IMR-90 (cell line): ENCODE measurements at regions not wholly inside any gene's neighbourhood (a gene's known extent, or its start where the extent isn't known, plus 50 kb on each side); places are given as distances from the start of the nearest gene placed in this dataset.

Experiments used
- ATAC-seq: fragments of 200-7000 bp; cut with Tn5 transposase; 2 replicates; pipeline ENCODE4 v1.9.1; 2020; ENCODE audit warnings: low read depth, mild to moderate bottlenecking, moderate library complexity
- BruUV-seq: library from RNA; stranded (reverse); fragments of 400-500 nt; replicated peaks from 2 replicates; lab custom pipeline; 2021; lab: Mats Ljungman, UMichigan
- CTCF ChIA-PET: fragments of 300-600 bp; formaldehyde crosslinking; extraction: SDS; loops from one replicate; lab custom pipeline; 2021; ENCODE audit warnings: antibody characterized with exemption; lab: Yijun Ruan, JAX
- POLR2A ChIA-PET: fragments of 300-600 bp; sonication (Branson Sonifier 250); formaldehyde crosslinking; loops from one replicate; lab custom pipeline; 2022; ENCODE audit warnings: antibody characterized with exemption; ENCODE audit not compliant: unreplicated experiment; lab: Charles Lee
- DNase-seq: peaks from one replicate; pipeline ENCODE4 v3.0.0; 2013
- H2AFZ ChIP-seq: replicated peaks from 2 replicates; pipeline ENCODE3; 2013; ENCODE audit warnings: low read length, mild to moderate bottlenecking; ENCODE audit not compliant: poor library complexity
- H2AK5ac ChIP-seq: 2 replicates; pipeline ENCODE4 v1.6.1; 2013; ENCODE audit warnings: low read depth, low read length, inconsistent platforms
- H2AK9ac ChIP-seq: replicated peaks from 2 replicates; pipeline ENCODE3; 2013; ENCODE audit warnings: mild to moderate bottlenecking, low read depth, low read length, moderate library complexity; ENCODE audit not compliant: poor library complexity
- H2BK120ac ChIP-seq: 2 replicates; pipeline ENCODE4 v1.6.1; 2013; ENCODE audit warnings: low read depth, low read length, inconsistent platforms
- H2BK15ac ChIP-seq: 3 replicates; pipeline ENCODE4 v1.6.1; 2013; ENCODE audit warnings: low read depth, low read length, inconsistent platforms
- H2BK20ac ChIP-seq: 2 replicates; pipeline ENCODE4 v1.6.1; 2013; ENCODE audit warnings: low read depth, mild to moderate bottlenecking, inconsistent platforms, low read length, moderate library complexity
- H2BK5ac ChIP-seq: 2 replicates; pipeline ENCODE4 v1.6.1; 2013; ENCODE audit warnings: mild to moderate bottlenecking, low read depth, low read length, inconsistent platforms; ENCODE audit not compliant: poor library complexity, severe bottlenecking
- H3K14ac ChIP-seq: replicated peaks from 2 replicates; pipeline ENCODE4 v1.6.1; 2013; ENCODE audit warnings: low read depth, low read length, inconsistent platforms
- H3K18ac ChIP-seq: 2 replicates; pipeline ENCODE4 v1.6.1; 2013; ENCODE audit warnings: low read depth, low read length, control low read depth
- H3K23ac ChIP-seq: 2 replicates; pipeline ENCODE4 v1.6.1; 2013; ENCODE audit warnings: low read depth, low read length, inconsistent platforms
- H3K27ac ChIP-seq: 2 replicates; pipeline ENCODE4 v1.5.1; 2013; ENCODE audit warnings: mild to moderate bottlenecking, control low read depth, low read length; ENCODE audit not compliant: insufficient read depth
- H3K27me3 ChIP-seq: 2 replicates; pipeline ENCODE4 v1.6.1; 2013; ENCODE audit warnings: low read length; ENCODE audit not compliant: control insufficient read depth, insufficient read depth
- H3K36me3 ChIP-seq: 2 replicates; pipeline ENCODE4 v1.6.1; 2013; ENCODE audit warnings: low read length, mixed read lengths; ENCODE audit not compliant: control insufficient read depth, insufficient read depth
- H3K4ac ChIP-seq: 2 replicates; pipeline ENCODE4 v1.6.1; 2013; ENCODE audit warnings: low read depth, low read length, inconsistent platforms
- H3K4me1 ChIP-seq: 2 replicates; pipeline ENCODE4 v1.6.1; 2013; ENCODE audit warnings: low read length, mixed read lengths; ENCODE audit not compliant: control insufficient read depth, insufficient read depth
- H3K4me2 ChIP-seq: 2 replicates; pipeline ENCODE4 v1.6.1; 2013; ENCODE audit warnings: low read depth, mild to moderate bottlenecking, control low read depth, low read length, moderate library complexity
- H3K4me3 ChIP-seq: 2 replicates; pipeline ENCODE4 v1.5.1; 2013; ENCODE audit warnings: low read depth, mild to moderate bottlenecking, control low read depth, low read length, moderate library complexity; ENCODE audit not compliant: insufficient read depth
- H3K56ac ChIP-seq: 2 replicates; pipeline ENCODE4 v1.6.1; 2013; ENCODE audit warnings: low read length, inconsistent platforms; ENCODE audit not compliant: insufficient read depth; ENCODE audit errors: extremely low read depth
- H3K79me1 ChIP-seq, 2 experiments: 2 replicates each; pipeline ENCODE4 v1.6.1; 2013; ENCODE audit warnings: low read length in 2 of 2, inconsistent platforms in 1 of 2, low read depth in 1 of 2
- H3K9ac ChIP-seq: 2 replicates; pipeline ENCODE4 v1.6.1; 2013; ENCODE audit warnings: low read depth, low read length, control low read depth
- H3K9me1 ChIP-seq: 2 replicates; pipeline ENCODE4 v1.6.1; 2013; ENCODE audit warnings: low read length, inconsistent platforms; ENCODE audit not compliant: insufficient read depth
- H3K9me3 ChIP-seq: 2 replicates; pipeline ENCODE4 v1.6.1; 2013; ENCODE audit warnings: low read length; ENCODE audit not compliant: control insufficient read depth, insufficient read depth
- H4K20me1 ChIP-seq: 2 replicates; pipeline ENCODE4 v1.6.1; 2013; ENCODE audit warnings: low read length, inconsistent platforms; ENCODE audit not compliant: insufficient read depth
- H4K5ac ChIP-seq: 2 replicates; pipeline ENCODE4 v1.6.1; 2013; ENCODE audit warnings: mild to moderate bottlenecking, low read depth, low read length, control low read depth
- H4K8ac ChIP-seq, 2 experiments: 2 replicates each; pipeline ENCODE4 v1.6.1; 2013; ENCODE audit warnings: low read depth in 2 of 2, low read length in 2 of 2, control low read depth in 1 of 2, inconsistent platforms in 1 of 2
- H4K91ac ChIP-seq: 2 replicates; pipeline ENCODE4 v1.6.1; 2013; ENCODE audit warnings: low read depth, low read length, inconsistent platforms; ENCODE audit not compliant: insufficient read depth
- BHLHE40 ChIP-seq: fragments of 150-350 bp; IDR thresholded peaks from 2 replicates; pipeline ENCODE4 v1.6.1; 2016; ENCODE audit warnings: mild to moderate bottlenecking, low read depth, low read length
- CEBPB ChIP-seq: IDR thresholded peaks from 2 replicates; pipeline ENCODE4 v1.6.1; 2012; ENCODE audit warnings: low read depth, low read length, improper control_type of control experiment
- CHD1 ChIP-seq: IDR thresholded peaks from 2 replicates; pipeline ENCODE4 v1.6.1; 2012; ENCODE audit warnings: low read depth, low read length, improper control_type of control experiment
- FOS ChIP-seq: fragments of 150-350 bp; IDR thresholded peaks from 2 replicates; pipeline ENCODE4 v1.6.1; 2016; ENCODE audit warnings: low read depth, low read length
- MXI1 ChIP-seq: IDR thresholded peaks from 2 replicates; pipeline ENCODE4 v1.6.1; 2012; ENCODE audit warnings: low read depth, mild to moderate bottlenecking, low read length, moderate library complexity, borderline replicate concordance
- RAD21 ChIP-seq: IDR thresholded peaks from 2 replicates; pipeline ENCODE4 v1.6.1; 2012; ENCODE audit warnings: low read length, improper control_type of control experiment
- RCOR1 ChIP-seq: IDR thresholded peaks from 2 replicates; pipeline ENCODE4 v1.6.1; 2012; ENCODE audit warnings: mild to moderate bottlenecking, low read length, improper control_type of control experiment; ENCODE audit not compliant: insufficient replicate concordance
- WGBS, 2 experiments: methylation state at CpG; one replicate each; pipeline versions ENCODE4 v1.1.5 to v1.1.7; 2013; ENCODE audit warnings: missing lambda C conversion rate in 2 of 2; ENCODE audit not compliant: insufficient read length in 1 of 2; ENCODE audit errors: extremely low coverage in 2 of 2; 5-methylcytosine and 5-hydroxymethylcytosine counted together
- dilution Hi-C: fragments of 300-500 bp; cut with HindIII; formaldehyde crosslinking; loops from one replicate; pipeline ENCODE4 v1.14.3; 2018; ENCODE audit warnings: low sequenced_read_pairs; ENCODE audit not compliant: unreplicated experiment
- in situ Hi-C: fragments of 300-500 bp; cut with MboI; formaldehyde crosslinking; loops from 3 replicates; pipeline ENCODE4 v1.14.3; 2019; ENCODE audit warnings: low sequenced_read_pairs, inconsistent platforms, mixed read lengths
- intact Hi-C: fragments of 100-400 bp; cut with micrococcal nuclease; formaldehyde crosslinking; loops from 2 replicates; pipeline ENCODE4 v1.10.0; 2022
- TF ChIP-seq, protein P1 (sequence below): conservative IDR thresholded peaks from 2 replicates; pipeline ENCODE4 v1.5.1; 2012; ENCODE audit warnings: mild to moderate bottlenecking, low read depth, low read length, improper control_type of control experiment
- TF ChIP-seq, protein P2 (sequence below): fragments of 150-350 bp; IDR thresholded peaks from 2 replicates; pipeline ENCODE4 v1.6.1; 2017; ENCODE audit warnings: mild to moderate bottlenecking, antibody characterized with exemption, low read length, low read depth

GRCh38 chr18:77529492-77530176, 280.0 kb downstream of the GALR1 start:
- H3K23ac ChIP-seq, result no peak overlapping the region
- H3K27me3 ChIP-seq, result no peaks in the 10 kb centered on the region
- no peaks in the 10 kb centered on the region for H3K9me1 ChIP-seq
- H3K56ac ChIP-seq, result no peak overlapping the region
- H4K20me1 ChIP-seq, result no peaks in the 10 kb centered on the region
- H3K27ac ChIP-seq, result no peak overlapping the region
- CTCF ChIA-PET, result interaction anchor here (0.9 kb wide), 1 partner anchor 527 kb away, joined by 3 read pairs; no protein-coding TSS in a partner anchor
- dilution Hi-C loops (no loop called here), in situ Hi-C loops (no loop called here), intact Hi-C loops (no loop called here)
- no peak overlapping the region for H3K4me2 ChIP-seq
- no peak overlapping the region for H3K4me3 ChIP-seq
- no peak overlapping the region for H4K5ac ChIP-seq
- no peak overlapping the region for H3K14ac ChIP-seq
- no peak overlapping the region for H2BK20ac ChIP-seq
- no peak overlapping the region for H3K18ac ChIP-seq
- H2AK9ac ChIP-seq, result no peak overlapping the region
- no peaks in the 10 kb centered on the region for H3K79me1 ChIP-seq
- H3K4ac ChIP-seq, result no peak overlapping the region
- no peaks in the 10 kb centered on the region for H3K36me3 ChIP-seq
- POLR2A ChIA-PET, result interaction anchor here (0.7 kb wide), 1 partner anchor 256 kb away, joined by 3 read pairs; no protein-coding TSS in a partner anchor
- H2AK5ac ChIP-seq, result no peak overlapping the region
- H2BK15ac ChIP-seq, result no peak overlapping the region
- DNase-seq (no peak), ATAC-seq (no peak)
- H2BK120ac ChIP-seq, result no peak overlapping the region
- H3K9me3 ChIP-seq, result peaks cover 25% of the 10 kb centered on the region
- no TSS peak for BruUV-seq
- H3K9ac ChIP-seq, result no peak overlapping the region
- TF ChIP-seq, protein P1, sequence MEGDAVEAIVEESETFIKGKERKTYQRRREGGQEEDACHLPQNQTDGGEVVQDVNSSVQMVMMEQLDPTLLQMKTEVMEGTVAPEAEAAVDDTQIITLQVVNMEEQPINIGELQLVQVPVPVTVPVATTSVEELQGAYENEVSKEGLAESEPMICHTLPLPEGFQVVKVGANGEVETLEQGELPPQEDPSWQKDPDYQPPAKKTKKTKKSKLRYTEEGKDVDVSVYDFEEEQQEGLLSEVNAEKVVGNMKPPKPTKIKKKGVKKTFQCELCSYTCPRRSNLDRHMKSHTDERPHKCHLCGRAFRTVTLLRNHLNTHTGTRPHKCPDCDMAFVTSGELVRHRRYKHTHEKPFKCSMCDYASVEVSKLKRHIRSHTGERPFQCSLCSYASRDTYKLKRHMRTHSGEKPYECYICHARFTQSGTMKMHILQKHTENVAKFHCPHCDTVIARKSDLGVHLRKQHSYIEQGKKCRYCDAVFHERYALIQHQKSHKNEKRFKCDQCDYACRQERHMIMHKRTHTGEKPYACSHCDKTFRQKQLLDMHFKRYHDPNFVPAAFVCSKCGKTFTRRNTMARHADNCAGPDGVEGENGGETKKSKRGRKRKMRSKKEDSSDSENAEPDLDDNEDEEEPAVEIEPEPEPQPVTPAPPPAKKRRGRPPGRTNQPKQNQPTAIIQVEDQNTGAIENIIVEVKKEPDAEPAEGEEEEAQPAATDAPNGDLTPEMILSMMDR, result no peak
- TF ChIP-seq, protein P2, sequence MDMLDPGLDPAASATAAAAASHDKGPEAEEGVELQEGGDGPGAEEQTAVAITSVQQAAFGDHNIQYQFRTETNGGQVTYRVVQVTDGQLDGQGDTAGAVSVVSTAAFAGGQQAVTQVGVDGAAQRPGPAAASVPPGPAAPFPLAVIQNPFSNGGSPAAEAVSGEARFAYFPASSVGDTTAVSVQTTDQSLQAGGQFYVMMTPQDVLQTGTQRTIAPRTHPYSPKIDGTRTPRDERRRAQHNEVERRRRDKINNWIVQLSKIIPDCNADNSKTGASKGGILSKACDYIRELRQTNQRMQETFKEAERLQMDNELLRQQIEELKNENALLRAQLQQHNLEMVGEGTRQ, result no peak
- TF ChIP-seq BHLHE40 (no peak), RAD21 (no peak), RCOR1 (no peak), FOS (no peak), CEBPB (no peak), MXI1 (no peak), CHD1 (no peak)
- no peaks in the 10 kb centered on the region for H3K4me1 ChIP-seq
- no CpG with 5 or more reads among the region's 7 CpGs for WGBS, 2 experiments
- H4K8ac ChIP-seq, result no peak overlapping the region
- no peak overlapping the region for H2BK5ac ChIP-seq
- no peak overlapping the region for H4K91ac ChIP-seq
- H2AFZ ChIP-seq, result no peak overlapping the region
